Osteoblast (primary cell): ENCODE measurements at regions not wholly inside any gene's neighbourhood (a gene's known extent, or its start where the extent isn't known, plus 50 kb on each side); places are given as distances from the start of the nearest gene placed in this dataset.

Experiments used
- DNase-seq: peaks from one replicate; pipeline ENCODE4 v3.0.0; 2011; ENCODE audit warnings: low spot score, mixed read lengths; ENCODE audit not compliant: insufficient read length; ENCODE audit errors: missing footprints
- H2AFZ ChIP-seq: 2 replicates; pipeline ENCODE4 v1.6.0; 2011; ENCODE audit warnings: mild to moderate bottlenecking, low read length
- H3K27ac ChIP-seq: 2 replicates; pipeline ENCODE4 v1.5.1; 2011; ENCODE audit warnings: mild to moderate bottlenecking, low read depth, low read length, moderate library complexity
- H3K27me3 ChIP-seq: 2 replicates; pipeline ENCODE4 v1.6.0; 2012; ENCODE audit warnings: mild to moderate bottlenecking, control low read depth, inconsistent platforms, low read length, moderate library complexity; ENCODE audit not compliant: insufficient read depth
- H3K36me3 ChIP-seq: 2 replicates; pipeline ENCODE4 v1.5.1; 2011; ENCODE audit warnings: mild to moderate bottlenecking, low read length, control low read depth, moderate library complexity; ENCODE audit not compliant: insufficient read depth
- H3K4me1 ChIP-seq: 2 replicates; pipeline ENCODE4 v1.5.1; 2011; ENCODE audit warnings: mild to moderate bottlenecking, low read length, control low read depth, moderate library complexity; ENCODE audit not compliant: insufficient read depth
- H3K4me2 ChIP-seq: 2 replicates; pipeline ENCODE4 v1.6.0; 2011; ENCODE audit warnings: mild to moderate bottlenecking, low read length; ENCODE audit not compliant: insufficient read depth
- H3K4me3 ChIP-seq: fragments of 200-600 bp; sonication (generic); 3 replicates; pipeline ENCODE4 v1.5.1; 2012; ENCODE audit warnings: mild to moderate bottlenecking, low read length, inconsistent platforms; ENCODE audit not compliant: insufficient read depth
- H3K79me2 ChIP-seq: 2 replicates; pipeline ENCODE4 v1.6.0; 2012; ENCODE audit warnings: mild to moderate bottlenecking, low read length, control low read depth, inconsistent platforms; ENCODE audit not compliant: insufficient read depth
- H3K9me3 ChIP-seq: 2 replicates; pipeline ENCODE4 v1.5.1; 2011; ENCODE audit warnings: low read depth, low read length, control low read depth
- H4K20me1 ChIP-seq: 2 replicates; pipeline ENCODE4 v1.6.0; 2012; ENCODE audit warnings: mild to moderate bottlenecking, low read length, control low read depth; ENCODE audit not compliant: insufficient read depth
- CTCF ChIP-seq: IDR thresholded peaks from 2 replicates; pipeline ENCODE4 v1.5.1; 2011; ENCODE audit warnings: mild to moderate bottlenecking, low read depth, low read length, moderate library complexity; ENCODE audit errors: extremely low read depth

DNA sequence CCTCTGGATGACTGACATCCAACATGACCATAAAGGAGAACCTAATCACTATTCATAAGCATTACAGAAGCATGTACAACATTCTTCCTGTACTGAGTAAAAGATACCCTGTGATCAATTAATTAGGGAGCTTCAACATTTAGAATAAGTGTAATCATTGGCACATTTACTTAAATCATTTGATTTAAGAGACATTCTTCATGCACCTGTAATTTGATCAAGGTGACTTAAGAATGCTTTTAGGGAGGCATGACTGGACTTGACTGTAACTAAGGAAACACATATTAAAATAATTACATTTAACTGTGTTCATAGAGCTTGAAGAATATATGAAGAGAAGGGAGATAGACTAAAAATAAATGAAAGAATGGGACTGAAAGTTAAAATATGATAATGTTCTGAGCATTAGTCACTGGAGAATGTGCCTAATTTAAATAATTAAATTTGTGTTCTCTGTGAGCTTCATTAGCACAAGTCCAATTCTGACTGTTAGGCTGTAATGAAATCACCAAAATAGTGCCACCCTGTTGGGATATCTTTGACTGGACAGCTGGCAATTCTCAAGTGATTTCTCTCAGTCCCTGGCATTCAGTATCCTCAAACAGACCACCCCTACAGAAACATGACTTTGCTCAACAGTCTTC lies 295.5 kb upstream of the ADGRB3 start:
- Histone ChIP-seq H3K27me3 (no peaks in the 10 kb centered on the region), H3K27ac (no peak overlapping the region), H3K9me3 (no peaks in the 10 kb centered on the region), H3K4me2 (no peak overlapping the region), H4K20me1 (no peaks in the 10 kb centered on the region), H3K4me3 (no peak overlapping the region), H2AFZ (no peak overlapping the region), H3K36me3 (no peaks in the 10 kb centered on the region), H3K4me1 (no peaks in the 10 kb centered on the region), H3K79me2 (no peaks in the 10 kb centered on the region)
- no peak for TF ChIP-seq CTCF
- no peak for DNase-seq

DNA sequence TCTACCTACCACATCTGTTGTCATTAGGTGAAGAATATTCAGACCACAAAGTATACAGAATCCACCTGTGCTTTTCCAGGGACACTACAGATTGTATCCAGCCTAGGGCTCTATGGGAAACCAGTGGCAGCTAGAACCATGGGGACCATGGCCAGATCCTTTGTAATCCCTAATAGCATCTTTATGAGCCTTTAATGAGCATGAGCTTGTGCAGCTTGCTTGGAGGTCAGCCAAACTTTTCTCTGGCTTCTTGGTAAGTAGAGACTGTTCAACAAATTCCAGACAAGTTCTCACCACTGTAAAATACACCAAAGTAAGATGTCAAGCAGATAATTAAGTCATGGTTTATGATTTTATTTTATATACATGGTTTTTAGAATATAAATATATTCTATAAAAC lies 301.6 kb upstream of the ADGRB3 start:
- Histone ChIP-seq H3K27me3 (no peaks in the 10 kb centered on the region), H3K4me3 (no peak overlapping the region), H3K9me3 (no peaks in the 10 kb centered on the region), H2AFZ (no peak overlapping the region), H3K4me1 (no peaks in the 10 kb centered on the region), H3K4me2 (no peak overlapping the region), H3K27ac (no peak overlapping the region), H4K20me1 (no peaks in the 10 kb centered on the region), H3K36me3 (no peaks in the 10 kb centered on the region), H3K79me2 (no peaks in the 10 kb centered on the region)
- no peak for DNase-seq
- no peak for TF ChIP-seq CTCF

- TF ChIP-seq CTCF: no peak
- Histone ChIP-seq H3K27ac (no peak overlapping the region), H3K36me3 (no peaks in the 10 kb centered on the region), H2AFZ (no peak overlapping the region), H3K79me2 (no peaks in the 10 kb centered on the region), H3K4me3 (no peak overlapping the region), H3K4me1 (no peaks in the 10 kb centered on the region), H3K27me3 (no peaks in the 10 kb centered on the region), H4K20me1 (no peaks in the 10 kb centered on the region), H3K9me3 (no peaks in the 10 kb centered on the region), H3K4me2 (no peak overlapping the region)
- DNase-seq: no peak
These were observed 306.9 kb upstream of the ADGRB3 start for GRCh38 chr6:68328156-68328555.

- no peak for TF ChIP-seq CTCF
- no peak overlapping the region for H3K4me2 ChIP-seq
- H3K36me3 ChIP-seq: no peaks in the 10 kb centered on the region
- no peaks in the 10 kb centered on the region for H3K79me2 ChIP-seq
- no peaks in the 10 kb centered on the region for H3K27me3 ChIP-seq
- no peak for DNase-seq
- H3K4me1 ChIP-seq: no peaks in the 10 kb centered on the region
- no peak overlapping the region for H3K4me3 ChIP-seq
- no peaks in the 10 kb centered on the region for H3K9me3 ChIP-seq
- H4K20me1 ChIP-seq: no peaks in the 10 kb centered on the region
- no peak overlapping the region for H3K27ac ChIP-seq
- no peak overlapping the region for H2AFZ ChIP-seq
These were observed 308.3 kb upstream of the ADGRB3 start for GRCh38 chr6:68326762-68327161.
